ENCODE measurements at regions not wholly inside any gene's neighbourhood (a gene's known extent, or its start where the extent isn't known, plus 50 kb on each side); places are given as distances from the start of the nearest gene placed in this dataset.

DNA sequence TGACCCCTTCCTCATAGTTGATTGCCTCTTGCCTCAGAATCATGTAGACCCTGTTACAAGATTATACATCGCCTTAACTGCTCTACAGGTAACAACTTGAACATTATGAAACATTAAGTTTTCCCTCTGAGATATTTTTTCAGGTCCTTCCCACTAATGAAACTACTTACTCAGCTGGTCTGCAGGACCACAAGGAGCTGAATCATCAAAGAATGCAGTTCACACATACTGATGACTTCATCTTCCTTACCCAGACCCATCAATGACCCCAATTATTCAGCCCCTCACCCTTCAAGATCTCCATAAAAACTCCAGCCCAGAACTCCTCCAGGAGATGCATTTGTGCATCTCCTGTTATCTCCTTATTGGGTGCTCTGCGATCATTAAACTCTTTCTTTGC lies 720.9 kb downstream of the RAPGEF2 start:
- H3K36me3 Mint-ChIP-seq (ENCODE audit: insufficient read depth, unreplicated experiment): no peaks in the 10 kb centered on the region
- CTCF ChIA-PET: no interaction called here
- POLR2A ChIA-PET: interaction anchor here (0.6 kb wide), 1 partner anchor 18 kb away, joined by 3 read pairs; no protein-coding TSS in a partner anchor
- no TSS peak for BruUV-seq (replicated peaks)
- H3K9me3 Mint-ChIP-seq (ENCODE audit: unreplicated experiment): peaks cover 8% of the 10 kb centered on the region
- no peaks in the 10 kb centered on the region for H3K4me1 Mint-ChIP-seq (ENCODE audit: insufficient read depth, unreplicated experiment)
- H3K27ac Mint-ChIP-seq (ENCODE audit: low read depth, unreplicated experiment): no peak overlapping the region
- no peak overlapping the region for H3K4me3 Mint-ChIP-seq (ENCODE audit: unreplicated experiment)
- TF ChIP-seq, protein P1, sequence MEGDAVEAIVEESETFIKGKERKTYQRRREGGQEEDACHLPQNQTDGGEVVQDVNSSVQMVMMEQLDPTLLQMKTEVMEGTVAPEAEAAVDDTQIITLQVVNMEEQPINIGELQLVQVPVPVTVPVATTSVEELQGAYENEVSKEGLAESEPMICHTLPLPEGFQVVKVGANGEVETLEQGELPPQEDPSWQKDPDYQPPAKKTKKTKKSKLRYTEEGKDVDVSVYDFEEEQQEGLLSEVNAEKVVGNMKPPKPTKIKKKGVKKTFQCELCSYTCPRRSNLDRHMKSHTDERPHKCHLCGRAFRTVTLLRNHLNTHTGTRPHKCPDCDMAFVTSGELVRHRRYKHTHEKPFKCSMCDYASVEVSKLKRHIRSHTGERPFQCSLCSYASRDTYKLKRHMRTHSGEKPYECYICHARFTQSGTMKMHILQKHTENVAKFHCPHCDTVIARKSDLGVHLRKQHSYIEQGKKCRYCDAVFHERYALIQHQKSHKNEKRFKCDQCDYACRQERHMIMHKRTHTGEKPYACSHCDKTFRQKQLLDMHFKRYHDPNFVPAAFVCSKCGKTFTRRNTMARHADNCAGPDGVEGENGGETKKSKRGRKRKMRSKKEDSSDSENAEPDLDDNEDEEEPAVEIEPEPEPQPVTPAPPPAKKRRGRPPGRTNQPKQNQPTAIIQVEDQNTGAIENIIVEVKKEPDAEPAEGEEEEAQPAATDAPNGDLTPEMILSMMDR (IDR thresholded peaks at IDR 0.05; ENCODE audit: unreplicated experiment): no peak
- no peaks in the 10 kb centered on the region for H3K27me3 Mint-ChIP-seq (ENCODE audit: insufficient read depth, unreplicated experiment)
- intact Hi-C loops (cut with micrococcal nuclease): no loop called here
- no peak for DNase-seq (ENCODE audit: unreplicated experiment)

- no peak overlapping the region for H3K27ac Mint-ChIP-seq (ENCODE audit: low read depth, unreplicated experiment)
- no TSS peak for BruUV-seq (replicated peaks)
Observed at GRCh38 chr4:159828687-159829086, 725.8 kb downstream of the RAPGEF2 start.

DNA sequence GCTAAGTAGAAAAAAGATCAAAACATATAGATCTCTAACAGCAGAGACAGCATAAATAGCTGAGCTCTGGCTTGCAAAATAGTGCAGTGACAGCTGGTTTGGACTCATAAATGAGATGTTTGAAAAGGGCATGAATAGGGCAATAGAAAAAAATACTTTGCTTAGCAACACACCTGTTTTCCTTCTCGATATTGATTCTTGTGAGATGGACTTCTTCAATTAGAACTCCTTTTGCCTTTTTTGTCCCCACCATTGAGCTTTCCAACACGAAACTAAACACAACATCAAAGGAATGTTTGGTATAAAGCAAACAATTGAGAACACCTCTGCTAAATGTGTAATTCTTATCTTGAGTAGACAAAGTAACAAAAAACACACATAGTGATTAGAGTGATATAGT lies 726.3 kb downstream of the RAPGEF2 start:
- TF ChIP-seq, protein P1 (IDR thresholded peaks at IDR 0.05; ENCODE audit: unreplicated experiment): no peak
- Mint-ChIP-seq H3K27ac (ENCODE audit: low read depth, unreplicated experiment) (no peak overlapping the region), H3K4me1 (ENCODE audit: insufficient read depth, unreplicated experiment) (no peaks in the 10 kb centered on the region), H3K9me3 (ENCODE audit: unreplicated experiment) (no peaks in the 10 kb centered on the region), H3K36me3 (ENCODE audit: insufficient read depth, unreplicated experiment) (no peaks in the 10 kb centered on the region), H3K27me3 (ENCODE audit: insufficient read depth, unreplicated experiment) (no peaks in the 10 kb centered on the region), H3K4me3 (ENCODE audit: unreplicated experiment) (no peak overlapping the region)
- DNase-seq (ENCODE audit: unreplicated experiment): no peak
- CTCF ChIA-PET: no interaction called here
- intact Hi-C loops (cut with micrococcal nuclease): no loop called here
- POLR2A ChIA-PET: no interaction called here
- BruUV-seq (replicated peaks): no TSS peak

More at GRCh38 chr4:159828687-159829086, 725.8 kb downstream of the RAPGEF2 start:
- Mint-ChIP-seq H3K4me3 (ENCODE audit: unreplicated experiment) (no peak overlapping the region), H3K27me3 (ENCODE audit: insufficient read depth, unreplicated experiment) (no peaks in the 10 kb centered on the region), H3K4me1 (ENCODE audit: insufficient read depth, unreplicated experiment) (no peaks in the 10 kb centered on the region), H3K9me3 (ENCODE audit: unreplicated experiment) (no peaks in the 10 kb centered on the region), H3K36me3 (ENCODE audit: insufficient read depth, unreplicated experiment) (no peaks in the 10 kb centered on the region)
- TF ChIP-seq, protein P1 (IDR thresholded peaks at IDR 0.05; ENCODE audit: unreplicated experiment): no peak
- intact Hi-C loops (cut with micrococcal nuclease): no loop called here
- CTCF ChIA-PET: no interaction called here
- DNase-seq (ENCODE audit: unreplicated experiment): no peak
- POLR2A ChIA-PET: no interaction called here

DNA sequence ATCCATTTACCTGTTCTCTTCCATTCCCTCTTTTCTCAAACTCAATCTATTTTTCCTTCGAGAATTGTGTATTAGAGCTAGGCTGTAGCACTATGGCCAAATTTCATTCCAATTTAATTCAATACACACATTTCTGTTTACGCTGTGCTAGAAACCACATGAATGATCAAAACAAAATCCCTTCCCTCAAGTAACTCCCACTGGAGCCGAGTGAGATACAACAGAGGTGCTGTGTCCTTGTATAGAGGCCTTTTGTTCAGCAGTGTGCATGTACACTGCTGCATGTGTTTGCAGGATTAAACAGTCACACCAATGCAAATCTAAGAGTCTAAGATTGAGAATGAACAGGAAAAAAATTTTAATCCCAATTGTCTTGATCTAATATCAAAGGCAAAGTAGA lies 734.2 kb downstream of the RAPGEF2 start:
- no peaks in the 10 kb centered on the region for H3K27me3 Mint-ChIP-seq (ENCODE audit: insufficient read depth, unreplicated experiment)
- DNase-seq (ENCODE audit: unreplicated experiment): no peak
- intact Hi-C loops (cut with micrococcal nuclease): no loop called here
- TF ChIP-seq, protein P1 (IDR thresholded peaks at IDR 0.05; ENCODE audit: unreplicated experiment): no peak
- BruUV-seq (replicated peaks): no TSS peak
- no peaks in the 10 kb centered on the region for H3K9me3 Mint-ChIP-seq (ENCODE audit: unreplicated experiment)
- CTCF ChIA-PET: no interaction called here
- no peak overlapping the region for H3K27ac Mint-ChIP-seq (ENCODE audit: low read depth, unreplicated experiment)
- POLR2A ChIA-PET: no interaction called here
- H3K36me3 Mint-ChIP-seq (ENCODE audit: insufficient read depth, unreplicated experiment): no peaks in the 10 kb centered on the region
- H3K4me1 Mint-ChIP-seq (ENCODE audit: insufficient read depth, unreplicated experiment): no peaks in the 10 kb centered on the region
- H3K4me3 Mint-ChIP-seq (ENCODE audit: unreplicated experiment): no peak overlapping the region
